BE2C (cell line): ENCODE measurements at regions not wholly inside any gene's neighbourhood (a gene's known extent, or its start where the extent isn't known, plus 50 kb on each side); places are given as distances from the start of the nearest gene placed in this dataset.
"Not testable (repeated sequence)": the region's sequence is repeated elsewhere in the genome, so short reads cannot be mapped to it uniquely, and the experiment has no call there.

ENCODE experiments used
- DNase-seq: peaks from one replicate; pipeline ENCODE4 v3.0.0-alpha.2; 2020
- H3K27me3 ChIP-seq: fragments of 250-450 bp; sonication (Bioruptor Pico); 2 replicates; pipeline ENCODE4 v1.5.1; 2020; ENCODE audit warnings: mild to moderate bottlenecking
- H3K36me3 ChIP-seq: fragments of 250-450 bp; sonication (Bioruptor Pico); 2 replicates; pipeline ENCODE4 v1.5.1; 2020; ENCODE audit warnings: mild to moderate bottlenecking
- H3K4me1 ChIP-seq: fragments of 250-450 bp; sonication (Bioruptor Pico); 2 replicates; pipeline ENCODE4 v1.5.1; 2020
- H3K4me3 ChIP-seq: 2 replicates; pipeline ENCODE4 v1.5.1; 2011; ENCODE audit warnings: low read depth, low read length
- H3K9me3 ChIP-seq: fragments of 250-450 bp; sonication (Bioruptor Pico); 2 replicates; pipeline ENCODE4 v1.5.1; 2020
- CTCF ChIP-seq: IDR thresholded peaks from 2 replicates; pipeline ENCODE4 v1.5.1; 2012; ENCODE audit warnings: mild to moderate bottlenecking, low read depth, low read length

DNA sequence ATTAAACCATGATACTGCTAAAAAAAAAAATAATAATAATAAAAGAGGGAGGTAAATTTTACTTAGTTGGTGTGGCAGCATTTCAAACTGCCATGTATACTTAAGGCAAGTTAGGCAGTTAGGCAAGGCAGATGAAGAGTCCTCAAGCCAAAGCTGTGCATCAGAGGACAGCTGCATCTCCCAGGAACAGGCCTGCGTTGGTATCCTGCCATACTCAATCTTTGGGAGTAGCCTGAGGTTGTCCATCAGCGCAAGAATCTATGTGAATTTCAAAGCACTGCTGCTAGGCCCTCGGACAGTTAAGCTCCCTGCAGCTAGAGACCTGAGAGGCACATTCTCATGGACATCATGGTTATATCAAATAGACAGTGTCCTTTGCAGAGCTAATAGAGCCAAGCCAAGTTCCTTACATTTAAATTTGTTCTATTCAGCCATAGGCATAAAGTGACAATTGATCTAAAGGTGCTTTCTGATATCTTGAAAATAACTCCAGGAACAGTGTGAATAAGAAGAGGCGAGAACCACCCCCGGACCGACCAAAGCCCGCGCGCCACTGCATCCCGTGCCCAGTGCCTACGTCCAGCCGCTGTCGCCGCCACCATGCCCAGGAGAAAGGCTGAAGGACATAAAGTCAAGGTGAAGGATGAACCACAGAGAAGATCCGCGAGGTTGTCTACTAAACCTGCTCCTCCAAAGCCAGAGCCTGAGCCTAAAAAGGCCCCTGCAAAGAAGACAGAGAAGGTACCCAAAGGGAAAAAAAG lies 310.6 kb downstream of the SEMA3D start:
- DNase-seq = no peak
- Histone ChIP-seq H3K9me3 (no peaks in the 10 kb centered on the region; the same call in 1 of the 2 replicates), H3K4me1 (no peaks in the 10 kb centered on the region), H3K36me3 (no peaks in the 10 kb centered on the region), H3K27me3 (no peaks in the 10 kb centered on the region), H3K4me3 (no peak overlapping the region)
- TF ChIP-seq CTCF = no peak

DNA sequence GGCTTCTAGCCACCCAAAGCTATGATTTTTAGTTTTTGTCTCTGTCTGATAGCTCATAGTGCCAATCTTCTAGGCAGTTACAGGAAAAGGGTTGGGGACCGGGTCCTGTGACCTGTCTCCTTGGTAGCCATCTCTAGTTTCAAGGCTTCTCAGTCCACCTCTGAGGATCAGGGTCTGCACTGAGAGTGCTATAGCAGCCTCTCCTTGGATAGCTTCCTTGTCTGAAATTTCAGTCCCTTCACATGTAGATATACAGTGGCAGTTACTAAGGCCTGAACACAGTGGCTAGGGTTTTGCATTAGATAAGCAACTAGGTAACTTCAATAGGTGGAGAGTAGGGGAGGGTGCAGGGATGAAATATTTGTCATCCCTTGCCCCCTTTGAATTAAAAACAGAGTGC lies 321.3 kb downstream of the SEMA3D start:
- TF ChIP-seq CTCF = no peak
- H3K4me1 ChIP-seq = no peaks in the 10 kb centered on the region
- H3K27me3 ChIP-seq = no peaks in the 10 kb centered on the region
- no peaks in the 10 kb centered on the region for H3K9me3 ChIP-seq
- DNase-seq = no peak
- H3K36me3 ChIP-seq = no peaks in the 10 kb centered on the region
- H3K4me3 ChIP-seq = no peak overlapping the region

DNA sequence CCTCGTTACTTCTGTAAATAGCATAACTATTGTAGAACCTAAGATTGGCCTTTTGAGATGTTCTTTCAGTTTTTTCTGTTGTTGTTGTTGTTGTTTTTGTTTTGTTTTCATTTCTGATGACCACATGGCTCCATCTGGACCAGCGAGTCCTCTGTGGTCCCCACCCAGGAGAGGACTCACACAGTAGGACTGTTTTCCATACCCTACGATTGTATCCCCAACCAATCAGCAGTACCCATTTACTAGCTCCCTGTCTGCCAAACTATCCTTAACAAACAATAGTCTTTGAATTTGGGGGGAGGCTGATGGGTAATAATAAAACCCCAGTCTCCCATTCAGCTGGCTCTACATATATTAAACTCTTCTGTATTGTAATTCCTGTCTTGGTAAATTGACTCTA lies 329.5 kb downstream of the SEMA3D start:
- Histone ChIP-seq H3K9me3 (no peaks in the 10 kb centered on the region), H3K4me3 (no peak overlapping the region), H3K4me1 (0 out of 2 replicates have a peak, but pooled peaks cover 3% of the 10 kb centered on the region), H3K36me3 (no peaks in the 10 kb centered on the region), H3K27me3 (no peaks in the 10 kb centered on the region)
- no peak for TF ChIP-seq CTCF
- no peak for DNase-seq

- DNase-seq = no peak
- Histone ChIP-seq H3K36me3 (no peaks in the 10 kb centered on the region), H3K27me3 (no peaks in the 10 kb centered on the region), H3K4me1 (peaks cover 3% of the 10 kb centered on the region; the same call in 1 of the 2 replicates), H3K9me3 (no peaks in the 10 kb centered on the region), H3K4me3 (no peak overlapping the region)
- TF ChIP-seq CTCF = no peak
Observed at GRCh38 chr7:84855758-84856157, 331.1 kb downstream of the SEMA3D start.

GRCh38 chr7:84848974-84849372 lies 337.9 kb downstream of the SEMA3D start:
- not testable (repeated sequence) for DNase-seq, H3K27me3 ChIP-seq, H3K9me3 ChIP-seq, H3K4me3 ChIP-seq, H3K4me1 ChIP-seq, H3K36me3 ChIP-seq

DNA sequence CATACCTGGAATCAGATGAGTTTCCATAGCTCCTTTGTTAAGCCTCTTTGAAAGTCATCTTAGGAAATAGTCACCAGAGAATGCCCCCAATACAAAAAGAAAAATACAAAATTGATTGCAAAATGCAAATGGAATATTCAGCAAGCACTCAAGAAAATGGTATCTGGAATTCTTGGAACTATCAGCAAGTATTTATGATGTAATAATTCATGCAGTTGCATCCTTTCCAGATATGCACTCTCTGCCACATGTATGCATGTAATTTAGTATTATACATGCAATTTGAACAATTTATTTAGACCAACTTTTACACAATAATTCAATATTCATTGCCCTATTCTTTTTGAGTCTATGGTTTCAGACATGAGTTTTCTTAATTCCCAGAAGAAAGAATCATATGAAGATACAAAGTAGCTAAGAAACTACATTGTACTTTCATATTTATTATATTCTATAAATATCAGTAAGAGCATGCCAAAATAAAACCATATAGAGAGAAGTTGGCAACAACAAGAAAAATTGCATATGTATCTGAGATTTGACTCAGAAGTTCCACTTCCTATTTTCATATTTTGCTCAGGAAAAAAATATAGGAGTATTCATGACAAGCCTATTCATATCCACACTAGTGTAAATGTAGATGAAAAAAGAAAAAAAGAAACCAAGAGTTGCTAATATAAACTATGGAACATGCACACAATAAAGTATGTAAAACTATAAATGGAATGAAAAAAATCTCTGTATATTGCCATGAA lies 338.5 kb downstream of the SEMA3D start:
- H3K4me3 ChIP-seq = no peak overlapping the region
- no peaks in the 10 kb centered on the region for H3K9me3 ChIP-seq
- no peak for DNase-seq
- H3K36me3 ChIP-seq = no peaks in the 10 kb centered on the region
- H3K4me1 ChIP-seq = no peaks in the 10 kb centered on the region; the same call in 1 of the 2 replicates
- no peak for TF ChIP-seq CTCF
- H3K27me3 ChIP-seq = no peaks in the 10 kb centered on the region
